ENCODE measurements at regions not wholly inside any gene's neighbourhood (a gene's known extent, or its start where the extent isn't known, plus 50 kb on each side); places are given as distances from the start of the nearest gene placed in this dataset.

- H3K36me3 Mint-ChIP-seq = no peaks in the 10 kb centered on the region
- Histone ChIP-seq H3K4me1 (ENCODE audit: control insufficient read depth, insufficient read depth, low read length, poor library complexity, severe bottlenecking) (no peaks in the 10 kb centered on the region), H3K4me3 (ENCODE audit: low read depth, low read length) (no peak overlapping the region), H3K27ac (ENCODE audit: insufficient read depth, low read length, poor library complexity, severe bottlenecking) (no peak overlapping the region), H3K27me3 (ENCODE audit: control insufficient read depth, insufficient read depth, low read length) (no peaks in the 10 kb centered on the region), H3K36me3 (ENCODE audit: control insufficient read depth, insufficient read depth, low read length) (no peaks in the 10 kb centered on the region), H3K9me3 (ENCODE audit: control insufficient read depth in 2 of 2, low read length in 2 of 2) (no peaks in the 10 kb centered on the region)
- no peak overlapping the region for H3K4me3 Mint-ChIP-seq
- peaks cover 0 to 2% (median 0%) of the 10 kb centered on the region in 7 donors for H3K9me3 Mint-ChIP-seq
- DNase-seq (peak in 1 of 3 donors; percentile 42), ATAC-seq (ENCODE audit: low read depth in 2 of 2) (no peak)
- no peaks in the 10 kb centered on the region for H3K27me3 Mint-ChIP-seq
- peaks cover 0 to 7% (median 5%) of the 10 kb centered on the region in 4 donors for H3K4me1 Mint-ChIP-seq
- H3K27ac Mint-ChIP-seq = no peak overlapping the region
These were observed 63.5 kb upstream of the FOXN2 start for GRCh38 chr2:48250943-48251342.

GRCh38 chr2:48251437-48252148 lies 62.9 kb upstream of the FOXN2 start:
- Histone ChIP-seq H3K27me3 (ENCODE audit: control insufficient read depth, insufficient read depth, low read length) (no peaks in the 10 kb centered on the region), H3K4me1 (ENCODE audit: control insufficient read depth, insufficient read depth, low read length, poor library complexity, severe bottlenecking) (no peaks in the 10 kb centered on the region), H3K27ac (ENCODE audit: insufficient read depth, low read length, poor library complexity, severe bottlenecking) (no peak overlapping the region), H3K4me3 (ENCODE audit: low read depth, low read length) (no peak overlapping the region), H3K9me3 (ENCODE audit: control insufficient read depth in 2 of 2, low read length in 2 of 2) (no peaks in the 10 kb centered on the region), H3K36me3 (ENCODE audit: control insufficient read depth, insufficient read depth, low read length) (no peaks in the 10 kb centered on the region)
- Mint-ChIP-seq H3K27me3 (no peaks in the 10 kb centered on the region), H3K27ac (no peak overlapping the region), H3K4me3 (no peak overlapping the region), H3K4me1 (peaks cover 0 to 7% (median 5%) of the 10 kb centered on the region in 4 donors), H3K9me3 (peaks cover 0 to 2% (median 0%) of the 10 kb centered on the region in 7 donors), H3K36me3 (no peaks in the 10 kb centered on the region)
- DNase-seq (no peak), ATAC-seq (ENCODE audit: low read depth in 2 of 2) (no peak)

GRCh38 chr2:48253301-48253700 lies 61.2 kb upstream of the FOXN2 start:
- Histone ChIP-seq H3K27ac (ENCODE audit: insufficient read depth, low read length, poor library complexity, severe bottlenecking) (no peak overlapping the region), H3K36me3 (ENCODE audit: control insufficient read depth, insufficient read depth, low read length) (no peaks in the 10 kb centered on the region), H3K4me1 (ENCODE audit: control insufficient read depth, insufficient read depth, low read length, poor library complexity, severe bottlenecking) (no peaks in the 10 kb centered on the region), H3K27me3 (ENCODE audit: control insufficient read depth, insufficient read depth, low read length) (no peaks in the 10 kb centered on the region), H3K4me3 (ENCODE audit: low read depth, low read length) (no peak overlapping the region), H3K9me3 (ENCODE audit: control insufficient read depth in 2 of 2, low read length in 2 of 2) (no peaks in the 10 kb centered on the region)
- no peak for DNase-seq
- Mint-ChIP-seq H3K4me1 (peaks cover 0 to 7% (median 5%) of the 10 kb centered on the region in 4 donors), H3K9me3 (no peaks in the 10 kb centered on the region), H3K36me3 (no peaks in the 10 kb centered on the region), H3K4me3 (no peak overlapping the region), H3K27me3 (no peaks in the 10 kb centered on the region), H3K27ac (no peak overlapping the region)
- ATAC-seq (ENCODE audit: low read depth in 2 of 2) = no peak

DNA sequence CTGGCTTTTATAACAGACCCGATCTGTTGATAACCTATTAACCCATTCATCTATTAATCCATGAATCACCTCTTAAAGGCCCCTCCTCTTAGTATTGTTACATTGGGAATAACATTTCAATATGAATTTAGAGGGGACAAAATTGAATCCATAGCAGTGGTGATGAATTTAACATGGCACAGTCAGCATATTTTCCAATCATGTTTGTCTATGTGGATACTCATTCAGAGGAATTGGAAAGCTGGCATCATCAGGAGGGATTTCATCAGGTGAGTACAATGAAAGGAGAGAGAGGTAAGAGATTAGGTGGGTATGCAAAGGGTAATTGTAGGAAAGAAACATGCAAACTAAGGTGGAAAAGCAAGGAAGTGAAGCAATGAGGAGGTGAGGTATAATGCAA lies 59.6 kb upstream of the FOXN2 start:
- Histone ChIP-seq H3K9me3 (ENCODE audit: control insufficient read depth in 2 of 2, low read length in 2 of 2) (no peaks in the 10 kb centered on the region), H3K4me3 (ENCODE audit: low read depth, low read length) (no peak overlapping the region), H3K27me3 (ENCODE audit: control insufficient read depth, insufficient read depth, low read length) (no peaks in the 10 kb centered on the region), H3K4me1 (ENCODE audit: control insufficient read depth, insufficient read depth, low read length, poor library complexity, severe bottlenecking) (no peaks in the 10 kb centered on the region), H3K36me3 (ENCODE audit: control insufficient read depth, insufficient read depth, low read length) (no peaks in the 10 kb centered on the region), H3K27ac (ENCODE audit: insufficient read depth, low read length, poor library complexity, severe bottlenecking) (no peak overlapping the region)
- Mint-ChIP-seq H3K4me1 (peaks cover 0 to 6% (median 4%) of the 10 kb centered on the region in 4 donors), H3K27me3 (no peaks in the 10 kb centered on the region), H3K4me3 (no peak overlapping the region), H3K9me3 (no peaks in the 10 kb centered on the region), H3K27ac (no peak overlapping the region), H3K36me3 (no peaks in the 10 kb centered on the region)
- DNase-seq (no peak), ATAC-seq (ENCODE audit: low read depth in 2 of 2) (no peak)

DNA sequence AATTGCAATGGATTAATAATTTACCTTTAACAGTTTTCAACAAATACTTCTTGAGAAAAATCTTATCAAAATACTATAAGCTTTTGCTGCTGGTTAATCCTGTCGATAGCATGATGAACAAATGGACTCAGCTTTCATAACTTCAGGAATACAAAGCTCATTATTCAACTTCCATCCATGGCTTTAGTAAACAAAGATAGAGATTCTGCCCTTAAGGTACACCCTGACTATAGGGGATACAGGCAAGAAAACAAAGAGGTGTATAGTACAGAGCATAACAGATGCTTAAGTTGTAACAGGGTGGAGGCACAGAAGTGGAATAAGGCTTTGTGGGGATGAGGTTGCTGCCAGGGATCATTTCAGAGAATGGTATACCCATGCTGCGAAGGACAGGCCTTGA lies 57.0 kb upstream of the FOXN2 start:
- ATAC-seq (ENCODE audit: low read depth in 2 of 2) = no peak
- Histone ChIP-seq H3K9me3 (ENCODE audit: control insufficient read depth in 2 of 2, low read length in 2 of 2) (no peaks in the 10 kb centered on the region), H3K27me3 (ENCODE audit: control insufficient read depth, insufficient read depth, low read length) (no peaks in the 10 kb centered on the region), H3K4me3 (ENCODE audit: low read depth, low read length) (no peak overlapping the region), H3K4me1 (ENCODE audit: control insufficient read depth, insufficient read depth, low read length, poor library complexity, severe bottlenecking) (no peaks in the 10 kb centered on the region), H3K27ac (ENCODE audit: insufficient read depth, low read length, poor library complexity, severe bottlenecking) (no peak overlapping the region), H3K36me3 (ENCODE audit: control insufficient read depth, insufficient read depth, low read length) (no peaks in the 10 kb centered on the region)
- H3K4me3 Mint-ChIP-seq = no peak overlapping the region
- H3K36me3 Mint-ChIP-seq = no peaks in the 10 kb centered on the region
- H3K27me3 Mint-ChIP-seq = no peaks in the 10 kb centered on the region
- DNase-seq = no peak
- H3K27ac Mint-ChIP-seq = no peak overlapping the region
- H3K9me3 Mint-ChIP-seq = peaks cover 0 to 2% (median 0%) of the 10 kb centered on the region in 7 donors
- peaks cover 0 to 5% (median 0%) of the 10 kb centered on the region in 4 donors for H3K4me1 Mint-ChIP-seq

- peaks cover 0 to 2% (median 0%) of the 10 kb centered on the region in 7 donors for H3K9me3 Mint-ChIP-seq
- ATAC-seq (ENCODE audit: low read depth in 2 of 2) = no peak
- no peak overlapping the region for H3K27ac Mint-ChIP-seq
- Histone ChIP-seq H3K27me3 (ENCODE audit: control insufficient read depth, insufficient read depth, low read length) (no peaks in the 10 kb centered on the region), H3K27ac (ENCODE audit: insufficient read depth, low read length, poor library complexity, severe bottlenecking) (no peak overlapping the region), H3K9me3 (ENCODE audit: control insufficient read depth in 2 of 2, low read length in 2 of 2) (no peaks in the 10 kb centered on the region), H3K4me1 (ENCODE audit: control insufficient read depth, insufficient read depth, low read length, poor library complexity, severe bottlenecking) (no peaks in the 10 kb centered on the region), H3K36me3 (ENCODE audit: control insufficient read depth, insufficient read depth, low read length) (no peaks in the 10 kb centered on the region), H3K4me3 (ENCODE audit: low read depth, low read length) (no peak overlapping the region)
- H3K27me3 Mint-ChIP-seq = no peaks in the 10 kb centered on the region
- no peak overlapping the region for H3K4me3 Mint-ChIP-seq
- DNase-seq = no peak
- no peaks in the 10 kb centered on the region for H3K36me3 Mint-ChIP-seq
- H3K4me1 Mint-ChIP-seq = peaks cover 0 to 5% (median 0%) of the 10 kb centered on the region in 4 donors
These were observed 55.9 kb upstream of the FOXN2 start for GRCh38 chr2:48258481-48259149.

- H3K4me1 Mint-ChIP-seq = peaks cover 0 to 5% (median 0%) of the 10 kb centered on the region in 4 donors
- H3K4me3 ChIP-seq (ENCODE audit: low read depth, low read length) = no peak overlapping the region
- H3K27me3 ChIP-seq (ENCODE audit: control insufficient read depth, insufficient read depth, low read length) = no peaks in the 10 kb centered on the region
- H3K27ac Mint-ChIP-seq = no peak overlapping the region
- ATAC-seq (ENCODE audit: low read depth in 2 of 2) = no peak
- H3K9me3 Mint-ChIP-seq = peaks cover 0 to 3% (median 0%) of the 10 kb centered on the region in 7 donors
- no peak for DNase-seq
- no peaks in the 10 kb centered on the region for H3K36me3 Mint-ChIP-seq
- H3K36me3 ChIP-seq (ENCODE audit: control insufficient read depth, insufficient read depth, low read length) = no peaks in the 10 kb centered on the region
- H3K4me3 Mint-ChIP-seq = no peak overlapping the region
- no peaks in the 10 kb centered on the region for H3K27me3 Mint-ChIP-seq
- H3K4me1 ChIP-seq (ENCODE audit: control insufficient read depth, insufficient read depth, low read length, poor library complexity, severe bottlenecking) = no peaks in the 10 kb centered on the region
- H3K27ac ChIP-seq (ENCODE audit: insufficient read depth, low read length, poor library complexity, severe bottlenecking) = no peak overlapping the region
- H3K9me3 ChIP-seq (ENCODE audit: control insufficient read depth in 2 of 2, low read length in 2 of 2) = no peaks in the 10 kb centered on the region
These were observed 54.7 kb upstream of the FOXN2 start for GRCh38 chr2:48259811-48260210.

GRCh38 chr2:48264627-48265026 lies 49.9 kb upstream of the FOXN2 start:
- ATAC-seq (ENCODE audit: low read depth in 2 of 2) = no peak
- DNase-seq = no peak
- Histone ChIP-seq H3K27ac (ENCODE audit: insufficient read depth, low read length, poor library complexity, severe bottlenecking) (no peak overlapping the region), H3K4me3 (ENCODE audit: low read depth, low read length) (no peak overlapping the region), H3K9me3 (ENCODE audit: control insufficient read depth in 2 of 2, low read length in 2 of 2) (no peaks in the 10 kb centered on the region), H3K36me3 (ENCODE audit: control insufficient read depth, insufficient read depth, low read length) (no peaks in the 10 kb centered on the region), H3K27me3 (ENCODE audit: control insufficient read depth, insufficient read depth, low read length) (no peaks in the 10 kb centered on the region), H3K4me1 (ENCODE audit: control insufficient read depth, insufficient read depth, low read length, poor library complexity, severe bottlenecking) (no peaks in the 10 kb centered on the region)
- H3K9me3 Mint-ChIP-seq = peaks cover 0 to 3% (median 0%) of the 10 kb centered on the region in 7 donors
- H3K36me3 Mint-ChIP-seq = peaks cover 4% of the 10 kb centered on the region
- no peaks in the 10 kb centered on the region for H3K27me3 Mint-ChIP-seq
- H3K27ac Mint-ChIP-seq = no peak overlapping the region
- peaks cover 0 to 8% (median 0%) of the 10 kb centered on the region in 4 donors for H3K4me1 Mint-ChIP-seq
- H3K4me3 Mint-ChIP-seq = no peak overlapping the region
